NCI-H2107 treated with DMSO at 0.1 percent for 48 hours (cell line): ENCODE measurements at regions not wholly inside any gene's neighbourhood (a gene's known extent, or its start where the extent isn't known, plus 50 kb on each side); places are given as distances from the start of the nearest gene placed in this dataset.

Source experiments
- DNase-seq: peaks from one replicate; lab custom pipeline; 2025; ENCODE audit not compliant: unreplicated experiment; lab: John Stamatoyannopoulos, UW

DNA sequence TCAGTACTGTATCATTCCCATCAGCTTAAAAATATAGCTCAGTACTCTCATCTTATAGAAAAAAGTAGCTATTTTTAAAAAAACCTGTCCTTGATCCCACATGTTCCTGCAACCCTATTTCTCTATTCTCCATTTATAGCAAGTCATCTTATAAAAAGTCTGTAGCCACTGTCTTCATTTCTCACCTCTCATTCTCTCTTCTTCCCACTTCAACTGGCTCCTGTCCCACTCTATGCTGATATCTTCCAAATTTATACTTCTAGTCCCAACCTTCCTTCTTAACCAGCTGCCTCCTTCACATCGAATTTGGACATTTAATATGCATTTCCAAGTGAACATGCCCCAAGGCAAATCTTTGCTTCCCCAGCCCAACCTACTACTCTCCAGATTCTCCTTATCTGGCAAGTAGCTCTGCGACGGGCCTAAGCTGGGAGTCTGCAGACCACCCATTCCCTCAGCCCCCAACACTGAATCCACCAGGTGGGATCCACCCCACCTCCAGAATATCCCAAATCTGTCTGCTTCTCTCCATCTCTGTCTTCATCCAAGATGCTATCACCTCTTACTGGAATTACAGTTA lies 52.0 kb upstream of the TANC2 start:
- no peak for DNase-seq

DNA sequence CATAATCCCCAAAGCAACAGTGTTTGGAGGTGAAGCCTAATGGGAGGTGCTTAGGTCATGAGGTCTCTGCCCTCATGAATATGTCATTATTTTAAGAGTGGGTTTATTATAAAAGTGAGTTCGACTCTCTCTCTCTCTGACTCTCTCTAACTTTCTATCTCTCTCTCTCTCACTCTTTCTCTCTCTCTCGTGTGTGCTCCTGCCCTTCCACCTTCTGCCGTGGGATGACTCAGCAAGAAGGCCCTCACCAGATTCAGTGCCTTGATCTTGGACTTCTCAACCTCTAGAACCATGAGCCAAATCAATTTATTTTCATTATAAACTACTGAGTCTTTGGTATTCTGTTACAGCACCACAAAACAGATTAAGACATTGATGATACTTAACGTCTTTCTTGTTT lies 53.7 kb upstream of the TANC2 start:
- DNase-seq, result no peak

DNA sequence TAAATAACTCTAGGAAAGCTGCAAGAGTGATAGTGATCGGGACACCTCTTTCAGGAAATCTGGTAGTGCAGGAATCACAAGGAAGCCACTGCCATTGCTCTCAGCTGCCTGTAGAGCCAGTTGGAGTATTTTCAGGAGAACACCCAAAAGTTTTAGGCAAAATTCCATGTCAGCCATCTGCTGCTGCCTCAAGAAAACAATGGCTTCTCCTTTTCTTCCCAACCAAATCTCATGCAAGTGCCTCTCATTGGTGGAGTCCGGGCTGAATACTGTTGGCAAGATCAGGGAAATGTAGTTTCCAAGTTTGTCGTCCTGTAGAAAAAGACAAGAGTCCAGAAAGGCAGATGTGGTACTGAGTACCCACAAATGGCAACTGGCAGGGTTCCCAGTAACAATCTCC lies 54.9 kb upstream of the TANC2 start:
- no peak for DNase-seq

DNA sequence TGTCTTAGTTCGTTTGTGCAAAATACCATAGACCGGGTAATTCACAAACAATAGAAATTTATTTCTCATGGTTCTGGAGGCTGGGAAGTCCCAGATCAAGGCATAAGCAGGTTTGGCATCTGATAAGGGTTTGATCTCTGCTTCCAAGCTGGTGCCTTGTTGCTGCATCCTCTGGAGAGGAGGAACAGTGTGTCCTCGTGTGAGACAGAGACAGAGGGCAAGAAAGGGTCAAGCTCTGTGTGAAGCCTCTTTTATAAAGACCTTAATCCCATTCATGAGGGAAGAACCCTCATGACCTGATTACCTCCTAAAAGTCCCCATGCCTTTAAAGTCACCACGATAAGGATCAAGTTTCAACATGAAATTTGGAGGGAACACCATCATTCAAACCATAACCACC lies 55.8 kb upstream of the TANC2 start:
- no peak for DNase-seq

DNA sequence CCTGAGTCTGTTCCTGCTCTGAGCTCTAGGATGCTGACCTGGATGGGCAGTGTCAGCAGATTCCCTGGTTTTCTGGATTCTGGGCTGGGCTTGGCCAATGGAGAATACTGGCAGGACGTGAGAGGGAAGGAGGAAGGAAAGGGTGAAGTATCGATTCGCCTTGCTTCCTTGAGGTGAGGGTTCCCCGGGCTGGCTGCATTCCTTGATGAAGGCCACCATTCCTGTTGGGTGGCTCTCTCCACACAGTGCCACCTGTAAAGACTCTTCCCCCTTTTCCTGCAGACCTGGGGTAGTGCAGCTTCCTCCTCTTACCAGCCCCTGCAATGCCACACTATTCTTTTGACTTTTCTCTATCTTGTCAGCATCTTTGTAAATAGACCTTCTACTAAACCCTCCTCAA lies 58.1 kb upstream of the TANC2 start:
- no peak for DNase-seq

DNA sequence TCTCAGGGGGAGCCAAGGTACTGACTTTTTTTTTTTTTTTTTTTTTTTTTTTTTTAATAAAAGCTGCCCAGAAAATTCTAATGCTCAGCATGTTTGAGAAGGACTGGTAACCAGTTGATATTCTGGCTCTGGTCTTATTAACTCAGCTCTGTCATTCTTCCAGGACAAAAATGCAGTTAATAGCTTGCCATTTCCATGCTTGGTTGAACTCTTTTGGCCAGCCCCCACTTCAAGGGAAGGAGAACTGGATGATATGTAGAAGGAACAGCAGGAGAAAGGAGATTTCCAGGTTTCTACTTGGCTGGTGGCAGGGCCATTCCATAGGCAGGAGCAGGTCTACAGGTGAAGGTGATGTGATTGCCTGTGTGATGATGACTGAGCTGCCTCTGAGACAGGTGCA lies 59.2 kb upstream of the TANC2 start:
- no peak for DNase-seq

DNA sequence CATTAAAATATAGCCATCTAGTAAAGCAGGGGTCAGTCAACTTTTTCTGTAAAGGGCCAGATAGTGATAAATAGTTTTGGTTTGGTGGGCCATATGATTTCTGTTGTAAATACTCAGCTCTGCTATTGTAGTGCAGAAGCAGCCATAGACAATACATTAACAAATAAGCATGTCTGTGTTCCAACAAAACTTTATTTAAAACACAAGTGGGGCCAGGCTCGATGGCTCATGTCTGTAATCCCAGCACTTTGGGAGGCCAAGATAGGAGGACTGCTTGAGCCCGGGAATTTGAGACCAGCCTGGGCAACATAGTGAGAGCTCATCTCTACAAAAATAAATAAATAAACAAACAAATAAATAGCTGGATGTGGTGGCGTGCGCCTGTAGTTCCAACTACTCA lies 60.8 kb upstream of the TANC2 start:
- DNase-seq, result no peak

DNA sequence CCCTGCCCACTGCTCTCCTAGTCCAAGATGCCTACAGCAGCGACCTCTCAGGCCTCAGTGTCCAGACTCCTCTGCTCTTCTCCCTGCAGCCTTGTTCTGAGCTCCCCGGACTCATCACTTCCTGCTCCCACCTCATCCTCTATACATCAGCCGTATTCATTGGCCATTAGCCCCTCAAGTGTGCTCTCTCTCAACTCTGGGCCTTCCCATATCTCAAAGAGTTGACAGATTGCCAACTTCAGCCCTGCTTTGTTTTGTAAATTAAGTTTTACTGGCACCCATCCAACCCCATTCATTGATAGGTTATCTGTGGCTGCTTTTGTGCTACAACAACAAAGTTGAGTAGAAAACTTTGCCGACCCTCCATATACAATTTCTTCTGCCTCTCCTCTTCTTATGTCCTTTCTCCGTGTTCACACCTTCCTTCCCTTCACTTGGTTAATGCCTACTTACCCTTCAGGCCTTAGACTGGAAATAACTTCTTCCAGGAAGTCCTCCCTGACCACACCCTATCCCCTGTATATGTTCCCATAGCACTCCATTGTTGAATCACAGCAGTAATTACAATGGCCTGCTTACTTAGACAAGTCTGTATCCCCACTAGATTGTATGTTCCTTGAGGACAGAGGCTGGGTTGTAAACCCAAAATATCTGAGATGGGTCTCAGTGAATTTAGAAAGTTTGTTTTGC lies 63.4 kb upstream of the TANC2 start:
- DNase-seq, result no peak

DNA sequence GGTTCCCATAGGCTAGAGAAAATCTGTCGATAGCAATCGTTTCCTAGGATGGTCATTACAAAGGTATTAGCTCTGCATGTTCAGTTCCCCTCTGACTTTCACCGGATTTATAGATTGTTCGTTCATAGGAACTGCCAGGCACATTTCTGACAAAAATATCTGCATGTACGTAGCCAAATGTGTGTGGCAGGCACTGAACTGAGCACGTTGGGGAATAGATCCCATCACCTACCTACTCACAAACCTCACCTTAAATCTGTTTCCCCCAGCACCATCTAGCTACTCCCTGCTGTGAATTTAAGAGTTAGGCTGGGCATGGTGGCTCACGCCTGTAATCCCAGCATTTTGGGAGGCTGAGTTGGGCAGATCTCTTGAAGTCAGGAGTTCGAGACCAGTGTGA lies 64.5 kb upstream of the TANC2 start:
- no peak for DNase-seq

DNA sequence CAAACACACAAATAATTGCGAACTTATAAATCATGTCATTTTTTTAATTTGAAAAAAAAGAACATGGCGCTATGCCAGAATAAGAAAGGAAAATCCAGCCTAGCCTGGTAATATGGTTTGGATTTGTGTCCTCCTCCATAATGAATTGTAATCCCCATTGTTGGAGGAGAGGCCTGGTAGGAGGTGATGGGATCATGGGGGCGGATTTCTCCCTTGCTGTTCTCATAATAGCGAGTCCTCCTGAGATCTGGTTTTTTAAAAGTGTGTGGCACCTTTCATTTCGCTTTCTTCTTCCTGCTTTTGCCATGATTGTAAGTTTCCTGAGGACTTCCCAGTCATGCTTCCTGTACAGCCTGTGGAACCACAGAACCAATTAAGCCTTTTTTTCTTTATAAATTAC lies 65.9 kb upstream of the TANC2 start:
- no peak for DNase-seq

DNA sequence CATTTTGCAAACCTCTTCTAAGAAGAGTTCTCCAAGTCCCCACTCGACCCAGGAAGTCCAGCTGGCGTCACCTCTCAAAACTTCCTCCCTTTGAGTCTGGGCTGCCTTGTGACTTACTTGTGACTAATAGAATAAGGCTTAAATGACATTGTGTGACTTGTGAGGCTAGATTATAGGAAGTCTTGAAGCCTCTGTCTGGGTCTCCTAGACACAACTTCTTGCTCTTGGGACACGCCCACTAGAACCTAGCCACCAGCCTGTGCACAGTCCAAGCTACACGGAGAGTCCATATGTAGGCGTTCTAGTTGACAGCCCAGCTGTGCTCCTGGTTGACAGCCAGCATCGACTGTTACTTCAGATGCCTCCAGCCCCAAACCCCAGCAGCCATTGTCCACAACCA lies 66.7 kb upstream of the TANC2 start:
- no peak for DNase-seq

DNA sequence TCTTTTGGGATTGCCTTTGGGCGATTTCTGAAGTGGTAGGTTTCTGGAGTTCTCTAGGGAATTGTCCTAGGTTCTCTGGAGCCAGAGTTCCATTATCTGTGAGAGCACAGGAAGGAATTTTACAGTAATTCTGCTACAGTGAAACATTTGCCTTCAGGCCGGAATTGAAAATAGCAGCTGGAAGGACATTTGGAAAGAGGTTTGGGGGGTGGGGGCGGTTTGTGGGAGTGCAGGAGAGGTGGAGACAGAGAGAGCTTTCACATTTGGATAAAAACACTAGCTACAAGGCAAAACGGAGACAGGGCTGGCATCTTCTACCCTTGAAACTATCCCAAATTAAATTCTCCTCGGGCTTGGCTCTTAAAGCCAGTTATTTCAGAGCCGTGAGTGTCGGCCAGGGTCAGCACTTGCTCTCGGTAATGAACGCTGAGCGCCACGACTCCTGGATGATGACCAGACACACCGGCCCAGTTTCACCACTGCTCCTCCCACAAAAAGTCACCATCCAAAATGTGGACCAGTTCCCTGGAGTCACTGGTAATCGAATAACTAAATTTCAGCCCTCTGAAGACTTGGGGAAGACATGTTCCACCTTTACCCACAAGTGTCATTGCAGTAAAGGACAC lies 67.7 kb upstream of the TANC2 start:
- DNase-seq, result no peak

DNA sequence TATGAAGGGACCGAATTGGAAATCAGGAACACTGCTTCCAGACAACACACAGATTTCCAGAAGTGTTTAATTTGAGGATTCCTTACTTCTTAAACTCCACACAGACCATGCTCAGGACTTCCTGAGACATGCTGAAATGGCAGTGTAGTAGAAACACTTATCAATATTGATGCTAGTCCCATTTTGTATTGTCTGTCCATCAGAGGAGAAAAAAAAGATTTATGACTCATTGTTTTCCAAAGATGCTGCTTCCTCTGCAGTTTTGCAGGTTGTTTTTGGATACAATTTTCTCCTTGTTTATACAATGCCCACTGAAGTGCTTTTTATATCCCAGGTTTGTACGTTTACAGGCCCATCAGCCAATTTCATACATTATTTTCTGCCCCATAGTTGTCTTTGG lies 68.3 kb upstream of the TANC2 start:
- DNase-seq, result no peak

DNA sequence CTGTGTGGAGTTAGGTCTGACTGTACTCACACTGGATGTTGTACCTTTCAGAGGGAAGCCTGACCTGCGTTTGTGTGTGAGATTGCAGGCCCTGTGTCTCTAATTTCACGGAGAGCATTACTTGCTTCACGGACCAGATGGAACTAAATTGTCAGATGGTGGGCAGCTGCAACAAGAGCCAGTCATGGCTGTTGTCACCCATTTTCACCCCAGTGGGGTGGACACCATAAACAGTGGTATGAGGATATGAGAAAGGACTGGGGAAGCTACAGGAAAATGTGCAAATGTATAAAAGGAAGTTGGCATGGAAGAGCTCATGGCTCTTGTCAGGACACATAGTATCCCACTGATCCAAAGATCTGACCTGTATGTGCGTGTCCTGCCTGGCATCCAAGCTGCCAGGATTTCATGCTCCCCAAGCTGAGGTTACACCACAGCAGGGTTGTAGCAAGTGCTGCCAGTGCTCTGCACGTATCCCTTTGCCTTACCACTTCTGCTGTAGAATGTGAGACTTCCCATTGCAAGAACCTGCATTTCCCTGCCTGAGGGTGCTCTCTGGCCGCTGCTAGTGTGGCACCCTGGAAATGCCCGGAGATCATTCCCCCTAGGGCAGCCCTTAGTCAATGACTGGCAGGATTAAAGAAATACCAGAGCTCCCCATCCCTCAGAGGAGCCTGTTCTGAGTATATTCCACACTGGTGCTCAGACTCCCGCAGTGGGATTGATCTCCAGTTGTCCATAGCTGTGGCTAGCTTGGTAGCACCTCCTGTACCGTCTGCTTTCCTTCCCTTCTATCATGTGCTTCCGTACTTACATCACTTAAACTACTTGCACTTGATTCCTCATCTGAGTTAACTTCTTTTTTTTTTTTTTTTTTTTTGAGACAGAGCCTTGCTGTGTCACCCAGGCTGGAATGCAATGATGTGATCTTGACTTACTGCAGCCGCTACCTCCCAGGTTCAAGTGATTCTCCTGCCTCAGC lies 70.4 kb upstream of the TANC2 start:
- no peak for DNase-seq

DNA sequence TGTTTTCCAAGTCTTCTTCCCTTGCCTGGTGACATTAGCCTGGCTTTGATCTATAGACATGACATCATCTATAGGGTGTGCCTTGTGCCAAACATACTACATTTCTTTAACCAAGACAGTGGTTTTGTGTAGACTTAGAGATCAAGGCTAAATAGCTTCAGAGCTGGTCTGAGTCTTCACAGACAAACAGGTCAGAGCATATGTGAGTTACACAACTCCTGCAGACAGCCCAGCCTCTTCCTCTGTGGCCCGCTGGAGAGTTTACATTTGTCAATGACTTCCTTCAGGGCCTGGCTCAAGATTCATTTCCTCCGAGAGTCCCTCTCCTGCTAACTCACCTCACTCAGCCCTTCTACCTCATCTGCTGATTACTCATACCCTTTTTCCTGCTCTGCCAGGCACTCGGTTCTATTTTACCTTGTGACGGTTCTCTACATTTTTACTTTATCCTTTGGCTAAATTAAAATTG lies 73.1 kb upstream of the TANC2 start:
- DNase-seq, result no peak

DNA sequence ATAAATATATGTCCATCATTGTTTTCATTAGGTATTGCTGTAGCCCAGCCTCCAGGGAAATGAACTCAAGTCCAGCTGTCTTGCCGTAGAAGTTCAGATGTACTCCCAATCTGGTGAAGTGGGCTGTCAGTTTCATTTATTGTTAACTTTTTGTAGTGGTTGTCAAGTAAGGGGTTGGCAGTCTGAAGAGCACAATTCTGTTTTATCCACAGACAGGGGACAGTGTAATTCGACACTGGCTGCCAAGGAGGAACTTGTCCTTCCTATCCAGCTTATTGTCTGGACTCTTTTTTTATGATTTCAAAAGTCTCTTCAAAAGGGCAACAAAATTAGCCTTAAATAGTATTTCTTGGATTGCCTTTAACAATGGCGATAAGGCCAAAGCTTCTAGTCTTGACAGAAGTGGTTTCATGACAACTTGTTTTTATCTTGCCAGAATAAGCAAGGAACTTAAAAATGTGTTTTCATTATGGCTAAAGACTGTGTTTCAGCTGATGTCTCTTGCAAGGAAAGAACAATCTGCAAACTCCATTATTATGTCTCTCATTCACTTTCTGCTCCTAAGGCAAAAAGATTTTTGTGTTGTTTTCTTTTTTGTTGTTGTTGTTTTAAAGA lies 73.9 kb upstream of the TANC2 start:
- DNase-seq, result peak; percentile 79

DNA sequence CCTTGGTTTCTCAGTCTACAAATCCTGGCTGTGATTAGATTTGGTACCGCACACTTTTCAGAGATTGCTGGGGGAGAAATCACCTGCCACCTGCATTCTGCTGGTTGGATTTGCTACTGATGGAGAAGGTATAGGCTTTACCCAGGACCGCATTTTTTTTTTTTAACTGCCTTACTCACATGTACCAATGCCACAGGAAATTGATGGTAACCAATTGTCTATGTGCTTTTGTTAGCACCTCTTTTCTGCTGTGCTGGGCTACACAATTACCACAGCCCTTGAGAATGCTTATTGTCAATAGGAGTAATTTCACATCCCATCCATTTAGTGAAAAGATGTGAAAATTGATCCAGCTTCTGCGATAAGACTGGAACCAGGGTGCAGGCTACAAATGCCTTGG lies 74.4 kb upstream of the TANC2 start:
- peak; percentile 79 for DNase-seq

DNA sequence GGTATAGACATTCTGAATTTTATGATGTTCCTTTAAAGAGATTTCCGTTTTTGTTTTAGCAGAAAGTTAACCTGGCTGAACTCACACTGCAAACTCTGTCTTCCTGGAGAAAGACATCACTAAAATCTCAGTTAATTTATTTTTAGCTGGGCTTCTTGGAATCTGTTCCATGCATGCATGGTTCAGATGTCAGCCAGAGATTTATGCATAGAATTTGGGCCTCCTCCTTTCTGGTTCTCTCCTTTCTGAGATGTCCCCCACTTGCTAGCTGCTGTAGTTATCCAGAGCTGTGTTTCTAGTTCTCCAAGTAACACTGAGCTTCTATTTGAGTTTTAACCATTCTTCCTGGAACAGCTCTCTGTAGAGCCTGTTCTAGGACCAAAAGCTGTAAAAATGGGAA lies 77.3 kb upstream of the TANC2 start:
- DNase-seq, result no peak

DNA sequence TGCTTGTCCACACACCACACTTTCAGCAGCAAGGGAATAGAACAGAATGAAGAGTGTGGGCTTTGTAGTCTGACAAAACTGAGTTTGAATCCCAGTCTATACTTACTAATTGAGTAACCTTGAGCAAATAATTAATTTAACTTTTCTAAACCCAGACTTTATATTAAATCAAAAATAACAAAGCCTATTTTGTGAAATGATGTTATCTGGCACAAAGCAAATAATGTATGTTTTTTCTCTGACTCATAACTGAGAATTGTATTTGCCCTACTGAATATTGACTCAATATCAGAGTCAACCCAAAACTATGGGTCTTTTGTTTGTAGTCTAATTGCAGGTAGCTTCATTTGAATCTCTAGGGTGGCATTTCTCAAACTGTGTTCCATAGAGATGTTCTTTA lies 77.9 kb upstream of the TANC2 start:
- DNase-seq, result no peak

DNA sequence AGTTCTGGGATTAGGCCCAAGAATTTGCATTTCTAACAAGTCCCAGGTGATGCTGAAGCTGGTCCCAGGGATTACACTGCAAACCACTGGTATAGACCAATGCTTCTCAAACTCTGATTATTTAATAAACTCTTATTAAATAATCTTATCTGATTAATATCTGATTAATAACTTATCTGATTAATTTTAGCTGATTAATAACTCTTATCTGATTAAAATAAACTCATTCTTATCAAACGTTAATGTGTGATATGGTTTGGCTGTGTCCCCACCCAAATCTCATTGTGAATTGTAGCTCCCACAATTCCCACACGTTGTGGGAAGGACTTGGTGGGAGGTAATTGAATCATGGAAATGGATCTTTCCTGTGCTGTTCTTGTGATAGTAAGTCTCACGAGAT lies 78.6 kb upstream of the TANC2 start:
- DNase-seq, result no peak

DNA sequence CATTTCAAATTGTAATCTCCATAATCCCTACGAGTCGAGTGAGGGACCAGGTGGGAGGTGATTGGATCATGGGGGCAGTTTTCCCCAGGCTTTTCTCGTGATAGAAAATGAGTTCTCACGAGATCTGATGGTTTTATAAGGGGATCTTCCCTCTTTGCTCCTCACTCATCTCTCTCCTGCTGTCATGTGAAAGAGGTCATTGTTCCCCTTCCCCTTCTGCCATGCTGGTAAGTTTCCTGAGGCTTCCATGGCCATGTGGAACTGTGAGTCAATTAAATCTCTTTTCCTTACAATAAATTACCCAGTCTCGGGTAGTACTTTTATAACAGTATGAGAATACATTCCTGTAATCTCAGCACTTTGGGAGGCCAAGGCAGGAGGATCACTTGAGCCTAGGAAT lies 76.7 kb upstream of the MARCHF10 start:
- no peak for DNase-seq
